GM23338 (cell line): ENCODE measurements at regions not wholly inside any gene's neighbourhood (a gene's known extent, or its start where the extent isn't known, plus 50 kb on each side); places are given as distances from the start of the nearest gene placed in this dataset.

Experiments
- ATAC-seq: fragments of 200-7000 bp; cut with Tn5 transposase; 3 replicates; pipeline ENCODE4 v1.9.1; 2020
- DNase-seq: peaks from one replicate; pipeline ENCODE4 v3.0.0-alpha.2; 2015; ENCODE audit warnings: low spot score
- H2AFZ ChIP-seq: fragments of 200-600 bp; sonication (generic); 2 replicates; pipeline ENCODE4 v1.8.0; 2016; ENCODE audit warnings: antibody characterized with exemption, mild to moderate bottlenecking, moderate library complexity
- H3F3A ChIP-seq: fragments of 200-600 bp; sonication (generic); replicated peaks from 2 replicates; pipeline ENCODE4 v1.8.0; 2017; ENCODE audit warnings: antibody characterized with exemption, mixed run types, low read depth
- H3K27ac ChIP-seq: fragments of 200-600 bp; sonication (generic); 2 replicates; pipeline ENCODE4 v1.6.1; 2016; ENCODE audit warnings: low read depth
- H3K27me3 ChIP-seq: fragments of 200-600 bp; sonication (generic); 2 replicates; pipeline ENCODE4 v1.8.0; 2016; ENCODE audit warnings: mild to moderate bottlenecking, mixed run types, moderate library complexity; ENCODE audit not compliant: insufficient read depth
- H3K36me3 ChIP-seq: fragments of 200-600 bp; sonication (generic); 2 replicates; pipeline ENCODE4 v1.8.0; 2016; ENCODE audit warnings: mild to moderate bottlenecking; ENCODE audit not compliant: insufficient read depth
- H3K4me1 ChIP-seq: fragments of 200-600 bp; sonication (generic); 2 replicates; pipeline ENCODE4 v1.8.0; 2016; ENCODE audit warnings: mild to moderate bottlenecking, moderate library complexity; ENCODE audit not compliant: insufficient read depth
- H3K4me2 ChIP-seq: fragments of 200-600 bp; sonication (generic); 2 replicates; pipeline ENCODE4 v1.7.1; 2017; ENCODE audit warnings: mixed run types
- H3K4me3 ChIP-seq: fragments of 200-600 bp; sonication (generic); 2 replicates; pipeline ENCODE4 v1.6.1; 2016; ENCODE audit warnings: mixed run types
- H3K79me2 ChIP-seq: fragments of 200-600 bp; sonication (generic); replicated peaks from 2 replicates; pipeline ENCODE4 v1.8.0; 2017; ENCODE audit warnings: mild to moderate bottlenecking; ENCODE audit not compliant: insufficient read depth
- H3K9me2 ChIP-seq: fragments of 200-600 bp; sonication (generic); 2 replicates; pipeline ENCODE4 v1.8.0; 2017; ENCODE audit not compliant: insufficient read depth
- H4K20me1 ChIP-seq: fragments of 200-600 bp; sonication (generic); replicated peaks from 2 replicates; pipeline ENCODE4 v1.8.0; 2017; ENCODE audit warnings: mild to moderate bottlenecking; ENCODE audit not compliant: insufficient read depth
- H3K27ac Mint-ChIP-seq: 2 replicates; pipeline ENCODE4 v1.8.0; 2020; ENCODE audit warnings: inconsistent platforms, mild to moderate bottlenecking, moderate library complexity, mixed read lengths
- H3K27me3 Mint-ChIP-seq: 3 replicates; pipeline ENCODE4 v1.8.0; 2022; ENCODE audit warnings: low read depth, mild to moderate bottlenecking, moderate library complexity, mixed read lengths, inconsistent platforms; ENCODE audit not compliant: insufficient read depth, poor library complexity
- H3K36me3 Mint-ChIP-seq: 3 replicates; pipeline ENCODE4 v1.8.0; 2021; ENCODE audit warnings: low read depth, mild to moderate bottlenecking, inconsistent platforms, moderate library complexity, mixed read lengths
- H3K4me1 Mint-ChIP-seq: 3 replicates; pipeline ENCODE4 v1.8.0; 2020; ENCODE audit warnings: mild to moderate bottlenecking, inconsistent platforms, mixed read lengths
- H3K4me3 Mint-ChIP-seq: 3 replicates; pipeline ENCODE4 v1.8.0; 2021; ENCODE audit warnings: moderate library complexity, mild to moderate bottlenecking, inconsistent platforms, mixed read lengths
- H3K9me3 Mint-ChIP-seq: 3 replicates; pipeline ENCODE4 v1.8.0; 2020; ENCODE audit warnings: moderate library complexity, mild to moderate bottlenecking, inconsistent platforms, mixed read lengths
- CREB1 ChIP-seq: fragments of 250-450 bp; sonication (Bioruptor Pico); IDR thresholded peaks from 2 replicates; pipeline ENCODE4 v1.5.0; 2020; ENCODE audit warnings: low read depth, mild to moderate bottlenecking, moderate library complexity
- CTCF ChIP-seq, 2 experiments: fragments of 200-600 bp in 1 of 2; sonication (generic) in 1 of 2; conservative IDR thresholded peaks; 2 replicates each; pipeline versions ENCODE4 v1.5.1 to v1.6.1; 2016 to 2017; ENCODE audit warnings: antibody characterized with exemption in 2 of 2, low read depth in 2 of 2, mild to moderate bottlenecking in 2 of 2, moderate library complexity in 1 of 2
- EZH2 ChIP-seq: fragments of 200-600 bp; sonication (generic); IDR thresholded peaks from one replicate; pipeline ENCODE4 v1.8.0; 2017; ENCODE audit warnings: antibody characterized with exemption, mild to moderate bottlenecking, low read depth; ENCODE audit not compliant: unreplicated experiment
- EZH2phosphoT487 ChIP-seq: fragments of 200-600 bp; sonication (generic); IDR thresholded peaks from one replicate; pipeline ENCODE4 v1.8.1; 2018; ENCODE audit warnings: antibody characterized with exemption; ENCODE audit not compliant: unreplicated experiment
- JUNB ChIP-seq: IDR thresholded peaks from one replicate; pipeline ENCODE4 v1.6.1; 2016; ENCODE audit warnings: antibody characterized with exemption; ENCODE audit not compliant: unreplicated experiment
- NANOG ChIP-seq: IDR thresholded peaks from 2 replicates; pipeline ENCODE4 v1.6.1; 2016; ENCODE audit warnings: antibody characterized with exemption, borderline replicate concordance
- POLR2AphosphoS5 ChIP-seq: IDR thresholded peaks from 2 replicates; pipeline ENCODE4 v1.6.1; 2016; ENCODE audit warnings: antibody characterized with exemption, low read depth
- REST ChIP-seq: IDR thresholded peaks from one replicate; pipeline ENCODE4 v1.6.1; 2018; ENCODE audit warnings: antibody characterized with exemption; ENCODE audit not compliant: unreplicated experiment
- ZNF331 ChIP-seq: fragments of 250-450 bp; sonication (Bioruptor Pico); IDR thresholded peaks from 2 replicates; pipeline ENCODE4 v1.5.0; 2020; ENCODE audit warnings: low read depth, mild to moderate bottlenecking, moderate library complexity

- no peak overlapping the region for H3K27ac ChIP-seq
- H3K36me3 ChIP-seq = no peaks in the 10 kb centered on the region
- Mint-ChIP-seq H3K9me3 (peaks cover 30% of the 10 kb centered on the region), H3K4me3 (no peak overlapping the region), H3K36me3 (peaks cover 15% of the 10 kb centered on the region), H3K27me3 (no peaks in the 10 kb centered on the region), H3K4me1 (no peaks in the 10 kb centered on the region), H3K27ac (no peak overlapping the region)
- H3K4me2 ChIP-seq = no peak overlapping the region
- no peak overlapping the region for H3K4me3 ChIP-seq
- no peak for DNase-seq
- H4K20me1 ChIP-seq = no peaks in the 10 kb centered on the region
- no peaks in the 10 kb centered on the region for H3K79me2 ChIP-seq
- no peak for ATAC-seq
- no peaks in the 10 kb centered on the region for H3F3A ChIP-seq
- H3K4me1 ChIP-seq = no peaks in the 10 kb centered on the region
- no peak for TF ChIP-seq JUNB
- no peaks in the 10 kb centered on the region for H3K27me3 ChIP-seq
- peaks cover 13% of the 10 kb centered on the region; the same call in 1 of the 2 replicates for H3K9me2 ChIP-seq
- no peak overlapping the region for H2AFZ ChIP-seq
Observed at GRCh38 chr2:157980020-157980419, 103.9 kb upstream of the ACVR1 start.

- no peak overlapping the region for H3K27ac Mint-ChIP-seq
- H3K4me3 Mint-ChIP-seq = no peak overlapping the region
- Histone ChIP-seq H2AFZ (no peak overlapping the region), H3K79me2 (no peaks in the 10 kb centered on the region), H3K9me2 (0 out of 2 replicates have a peak, but pooled peaks cover 6% of the 10 kb centered on the region), H3K4me1 (no peaks in the 10 kb centered on the region), H3K27ac (no peak overlapping the region), H3K4me2 (no peak overlapping the region), H3K27me3 (no peaks in the 10 kb centered on the region), H3F3A (no peaks in the 10 kb centered on the region), H4K20me1 (no peaks in the 10 kb centered on the region), H3K36me3 (no peaks in the 10 kb centered on the region), H3K4me3 (no peak overlapping the region)
- H3K27me3 Mint-ChIP-seq = no peaks in the 10 kb centered on the region
- DNase-seq (no peak), ATAC-seq (no peak)
- peaks cover 6% of the 10 kb centered on the region for H3K9me3 Mint-ChIP-seq
- peaks cover 2% of the 10 kb centered on the region; the same call in 2 of the 3 replicates for H3K4me1 Mint-ChIP-seq
- TF ChIP-seq POLR2AphosphoS5 = no peak
- TF ChIP-seq REST = no peak
- no peak for TF ChIP-seq ZNF331
- TF ChIP-seq CREB1 (CRISPR knock-in tag) = no peak
- no peak for TF ChIP-seq EZH2phosphoT487
- TF ChIP-seq CTCF (conservative IDR thresholded peaks at IDR 0.05; ENCODE audit: low read depth in 2 of 2) = no peak
- no peak for TF ChIP-seq NANOG
- no peak for TF ChIP-seq JUNB
- TF ChIP-seq EZH2 = no peak
- peaks cover 10% of the 10 kb centered on the region; the same call in 1 of the 3 replicates for H3K36me3 Mint-ChIP-seq
Observed at GRCh38 chr2:157971702-157972101, 95.6 kb upstream of the ACVR1 start.
